ENCODE measurements at regions not wholly inside any gene's neighbourhood (a gene's known extent, or its start where the extent isn't known, plus 50 kb on each side); places are given as distances from the start of the nearest gene placed in this dataset.

- intact Hi-C loops (cut with DNase I) = no loop called here
- Histone ChIP-seq H3K4me3 (no peak overlapping the region), H3K36me3 (no peaks in the 10 kb centered on the region), H3K27me3 (no peaks in the 10 kb centered on the region), H3K9me3 (no peaks in the 10 kb centered on the region), H3K4me1 (peaks cover 0 to 16% of the 10 kb centered on the region in 2 donors), H3K27ac (no peak overlapping the region)
- no peak for TF ChIP-seq CTCF (IDR thresholded peaks at IDR 0.05)
- ATAC-seq (no peak), DNase-seq (no peak)
Measured at GRCh38 chr1:234546890-234547788, 62.8 kb downstream of the IRF2BP2 start.

- Histone ChIP-seq H3K27ac (no peak overlapping the region), H3K9me3 (no peaks in the 10 kb centered on the region), H3K4me3 (no peak overlapping the region), H3K27me3 (no peaks in the 10 kb centered on the region), H3K4me1 (peaks cover 0 to 16% of the 10 kb centered on the region in 2 donors), H3K36me3 (no peaks in the 10 kb centered on the region)
- TF ChIP-seq CTCF (IDR thresholded peaks at IDR 0.05) = no peak
- ATAC-seq (no peak), DNase-seq (no peak)
- intact Hi-C loops (cut with DNase I) = no loop called here
Measured at GRCh38 chr1:234546387-234546704, 63.6 kb downstream of the IRF2BP2 start.

- no peak for DNase-seq
- ATAC-seq = no peak
- intact Hi-C loops (cut with DNase I) = no loop called here
- Histone ChIP-seq H3K36me3 (no peaks in the 10 kb centered on the region), H3K27ac (no peak overlapping the region), H3K27me3 (no peaks in the 10 kb centered on the region), H3K4me3 (no peak overlapping the region), H3K9me3 (no peaks in the 10 kb centered on the region), H3K4me1 (peaks cover 0 to 16% of the 10 kb centered on the region in 2 donors)
- TF ChIP-seq CTCF (IDR thresholded peaks at IDR 0.05) = no peak
Measured at GRCh38 chr1:234545517-234546386, 64.2 kb downstream of the IRF2BP2 start.

GRCh38 chr1:234544087-234544579 is 65.2 kb upstream of the TARBP1 start:
- intact Hi-C loops (cut with DNase I) = no loop called here

More at GRCh38 chr1:234544087-234544579, 65.2 kb upstream of the TARBP1 start:
- peak in 3 of 4 donors; percentile 61 to 92 (median 85) for DNase-seq
- H3K4me3 ChIP-seq = no peak overlapping the region
- peak overlapping the region; percentile 10 to 71 for H3K27ac ChIP-seq
- peaks cover 0 to 16% of the 10 kb centered on the region in 2 donors for H3K4me1 ChIP-seq
- no peaks in the 10 kb centered on the region for H3K36me3 ChIP-seq
- no peaks in the 10 kb centered on the region for H3K9me3 ChIP-seq
- ATAC-seq = peak; percentile 74
- TF ChIP-seq CTCF (IDR thresholded peaks at IDR 0.05) = no peak
- no peaks in the 10 kb centered on the region for H3K27me3 ChIP-seq
